ENCODE measurements at regions not wholly inside any gene's neighbourhood (a gene's known extent, or its start where the extent isn't known, plus 50 kb on each side); places are given as distances from the start of the nearest gene placed in this dataset.

DNA sequence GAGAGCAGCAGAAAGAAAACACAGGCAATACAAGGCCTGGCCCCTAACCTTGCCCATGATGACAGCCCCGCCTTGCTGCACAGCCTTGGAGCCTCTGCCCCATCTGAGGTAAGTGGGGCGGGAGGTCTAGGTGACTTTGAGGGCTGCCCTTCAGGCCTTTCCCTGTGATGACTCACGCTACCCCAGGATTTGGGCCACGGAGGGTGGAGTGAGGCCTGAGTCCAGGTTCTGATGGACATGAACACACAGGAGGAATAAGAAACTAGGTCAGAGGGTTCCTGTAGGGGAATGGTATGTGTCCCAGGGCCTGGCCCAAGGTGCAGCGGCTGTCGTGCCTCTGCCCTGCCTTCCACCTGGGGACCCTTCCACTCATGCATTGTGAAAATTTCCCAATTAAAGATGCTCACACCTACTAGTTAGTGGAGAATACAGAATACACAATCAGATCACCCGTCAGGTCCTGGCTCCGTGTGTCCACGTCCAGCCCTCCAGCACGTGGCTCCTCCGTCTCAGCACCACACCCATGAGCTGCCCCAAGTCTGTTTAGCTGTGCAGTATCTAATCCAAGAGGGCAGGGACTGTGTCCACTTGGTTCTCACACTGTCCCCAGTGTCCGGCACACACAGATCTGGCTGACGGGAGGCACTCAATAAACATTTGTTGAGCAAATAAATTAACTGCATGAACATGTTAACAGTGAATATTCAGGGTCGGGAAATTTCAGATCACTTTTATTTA lies 111.0 kb downstream of the CHST1 start:
- DNase-seq (ENCODE audit: low read depth), result no peak

DNA sequence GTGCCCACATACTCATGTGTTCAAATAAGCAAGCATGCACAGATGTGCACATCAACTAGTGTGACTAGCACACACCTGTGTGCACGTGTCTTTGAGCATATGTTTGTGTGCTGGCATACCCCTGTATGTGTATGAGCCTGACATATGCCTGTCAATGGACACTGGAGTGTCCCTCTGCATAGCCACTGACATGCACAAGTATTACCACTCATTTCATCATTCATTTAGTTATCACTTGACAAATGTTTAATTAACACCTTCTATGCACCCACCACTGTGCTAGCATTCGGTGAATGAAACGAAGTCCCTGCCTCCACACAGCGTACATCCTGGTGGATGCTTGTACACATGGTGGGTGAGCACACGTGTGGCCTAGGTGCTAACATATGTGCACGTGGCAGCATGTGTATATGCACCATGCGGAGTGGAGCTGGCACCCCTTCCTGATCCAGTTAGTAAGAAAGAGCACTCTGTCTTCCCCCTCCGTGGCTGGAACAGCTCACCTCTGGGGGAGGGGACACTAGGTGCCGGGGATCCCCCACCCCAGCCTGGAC lies 112.0 kb downstream of the CHST1 start:
- no peak for DNase-seq (ENCODE audit: low read depth)

GRCh38 chr11:45551191-45551713 lies 114.2 kb downstream of the CHST1 start:
- no peak for DNase-seq (ENCODE audit: low read depth)

DNA sequence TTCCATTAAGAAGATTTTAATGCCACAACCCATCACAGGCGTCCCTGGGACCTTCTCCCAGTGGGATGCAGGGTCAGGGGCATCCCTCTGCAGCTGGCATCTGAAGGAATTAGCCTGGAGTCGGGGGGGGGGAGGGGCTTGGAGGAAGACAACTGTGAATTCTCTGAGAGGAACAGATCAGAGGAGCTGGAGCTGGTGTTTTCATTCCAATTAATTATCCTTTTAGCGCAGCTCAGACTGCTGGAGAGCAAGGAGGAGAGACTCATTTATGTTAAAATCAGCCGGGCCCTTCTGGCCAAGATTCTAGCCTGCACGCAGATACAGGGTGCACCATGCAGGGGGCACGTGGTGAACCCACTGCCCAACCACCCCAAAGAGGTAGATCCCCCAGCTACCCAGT lies 116.2 kb downstream of the CHST1 start:
- no peak for DNase-seq (ENCODE audit: low read depth)

DNA sequence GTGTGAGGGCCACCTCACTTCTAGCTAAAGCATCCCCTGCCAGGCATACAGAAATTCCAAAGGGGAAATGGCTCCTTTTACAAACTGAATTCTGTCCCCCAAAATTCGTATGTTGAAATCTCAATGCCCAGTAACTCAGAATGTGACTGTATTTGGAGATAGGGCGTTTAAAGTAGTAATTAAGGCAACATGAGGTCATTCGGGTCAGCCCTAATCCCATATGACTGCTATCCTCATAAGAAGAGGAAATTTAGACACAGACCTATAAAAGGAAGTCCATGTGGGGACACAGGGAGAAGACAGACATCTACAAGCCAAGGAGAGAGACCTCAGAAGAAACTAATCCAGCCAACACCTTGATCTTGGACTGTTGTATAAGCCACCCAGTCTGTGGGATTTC lies 119.1 kb downstream of the CHST1 start:
- DNase-seq (ENCODE audit: low read depth), result no peak

GRCh38 chr11:45544826-45545225 lies 120.6 kb downstream of the CHST1 start:
- DNase-seq (ENCODE audit: low read depth), result no peak

DNA sequence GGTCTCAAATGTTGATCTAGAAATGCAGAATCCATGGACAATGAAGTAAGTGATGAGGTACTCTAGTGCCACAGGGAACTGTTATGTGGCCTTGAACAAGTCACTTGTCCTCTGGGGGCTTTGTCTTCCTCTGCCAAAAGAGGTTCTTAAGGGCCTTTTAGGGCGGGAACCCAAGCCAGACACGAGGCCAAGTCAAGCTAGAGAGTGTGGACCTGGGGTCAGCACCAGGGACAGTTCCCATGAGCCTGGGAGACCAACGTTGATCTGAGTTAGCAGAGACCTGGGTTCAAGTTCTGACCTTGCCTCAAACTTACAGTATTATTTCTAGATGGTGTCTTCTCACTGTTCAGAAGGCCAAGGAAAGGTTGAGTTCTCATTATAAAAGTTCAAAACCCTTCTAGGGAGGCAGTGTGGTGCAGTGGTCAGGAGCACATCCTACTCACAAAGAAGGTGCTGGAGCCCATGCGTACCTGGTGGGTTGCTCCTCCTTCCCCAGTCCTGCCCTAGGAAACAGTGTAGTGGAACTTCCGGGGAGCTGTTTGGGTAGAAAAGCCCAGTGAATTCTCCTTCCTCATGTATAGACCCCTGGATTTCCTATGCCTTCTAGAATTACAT lies 121.5 kb downstream of the CHST1 start:
- peak; percentile 19 for DNase-seq (ENCODE audit: low read depth)

GRCh38 chr11:45543081-45543480 lies 122.3 kb downstream of the CHST1 start:
- no peak for DNase-seq (ENCODE audit: low read depth)

DNA sequence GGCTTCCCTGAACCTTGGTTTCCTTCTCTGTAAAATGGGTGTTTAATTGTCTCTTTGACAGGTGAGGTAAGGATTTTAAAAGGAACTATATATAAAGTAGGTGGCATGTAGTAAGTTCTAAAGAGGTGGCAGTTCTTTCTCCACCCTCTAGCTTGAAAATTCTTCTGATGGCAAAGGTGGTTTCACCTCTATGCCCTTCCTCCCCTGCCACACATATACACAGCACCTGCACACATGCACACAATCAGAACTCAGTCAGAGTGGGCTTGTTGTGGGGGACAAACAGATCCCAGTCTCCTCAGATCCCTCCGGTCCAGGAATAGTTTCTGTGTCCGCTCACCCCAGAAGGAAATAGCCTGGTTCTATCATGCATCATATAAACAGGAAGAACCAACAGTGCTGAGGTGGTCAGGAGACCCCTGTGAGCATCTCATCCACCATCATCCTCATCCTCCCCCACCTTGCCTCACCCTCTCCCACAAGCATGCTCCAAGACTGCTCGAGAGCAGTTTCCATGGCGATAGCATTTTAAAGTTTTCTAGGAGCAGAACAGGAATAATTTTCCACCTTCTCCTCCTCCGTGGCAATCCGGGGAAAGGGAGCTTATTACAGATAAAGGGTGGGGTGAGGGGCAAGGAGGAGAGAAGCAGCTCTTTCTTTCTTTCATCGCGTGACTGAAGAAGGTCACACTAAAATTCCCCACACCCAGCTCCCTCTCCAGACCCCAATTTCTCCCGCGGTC lies 123.6 kb downstream of the CHST1 start:
- DNase-seq (ENCODE audit: low read depth), result no peak

GRCh38 chr11:45538939-45539338 lies 126.5 kb downstream of the CHST1 start:
- DNase-seq (ENCODE audit: low read depth), result peak; percentile 4

DNA sequence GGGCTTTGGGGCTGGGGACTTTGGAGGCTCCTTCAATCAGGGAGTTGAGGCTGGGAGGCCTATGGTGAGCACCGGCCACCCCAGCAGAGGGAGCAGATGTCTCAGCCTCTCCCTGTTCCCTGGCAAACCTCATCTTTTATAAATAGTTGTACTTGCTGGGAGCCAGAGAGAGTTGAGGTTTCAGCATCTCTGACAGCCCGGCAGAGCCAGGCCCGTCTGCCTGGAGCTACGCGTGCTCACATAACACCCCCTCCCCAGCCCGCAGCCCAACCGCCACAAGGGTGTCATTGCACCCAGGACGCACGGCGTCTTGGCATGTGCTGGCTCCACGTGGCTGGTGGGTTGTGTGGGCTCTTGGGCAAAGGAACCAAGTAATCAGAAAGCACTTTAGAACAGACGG lies 127.1 kb downstream of the CHST1 start:
- no peak for DNase-seq (ENCODE audit: low read depth)

- peak; percentile 2 for DNase-seq (ENCODE audit: low read depth)
Measured at GRCh38 chr11:45537614-45538013, 127.8 kb downstream of the CHST1 start.

DNA sequence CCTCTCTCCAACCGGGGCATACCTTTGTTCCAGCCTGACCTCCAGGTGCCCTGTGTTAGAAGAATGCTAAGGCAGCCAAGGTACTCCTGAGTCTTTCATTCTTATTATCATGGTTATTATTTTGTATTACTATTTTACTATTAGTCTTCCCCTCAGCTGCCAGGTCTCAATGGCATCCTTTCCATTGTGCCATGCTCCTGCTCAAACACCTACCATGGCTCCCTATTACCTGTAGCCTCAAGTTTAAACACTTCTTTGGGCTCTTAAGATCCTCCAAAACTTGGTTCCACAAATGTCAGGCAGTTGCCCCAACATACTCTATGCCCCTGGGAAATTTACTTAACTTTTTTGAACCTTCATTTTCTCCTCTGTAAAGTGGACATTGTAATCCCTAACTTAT lies 130.4 kb downstream of the CHST1 start:
- DNase-seq (ENCODE audit: low read depth), result no peak

DNA sequence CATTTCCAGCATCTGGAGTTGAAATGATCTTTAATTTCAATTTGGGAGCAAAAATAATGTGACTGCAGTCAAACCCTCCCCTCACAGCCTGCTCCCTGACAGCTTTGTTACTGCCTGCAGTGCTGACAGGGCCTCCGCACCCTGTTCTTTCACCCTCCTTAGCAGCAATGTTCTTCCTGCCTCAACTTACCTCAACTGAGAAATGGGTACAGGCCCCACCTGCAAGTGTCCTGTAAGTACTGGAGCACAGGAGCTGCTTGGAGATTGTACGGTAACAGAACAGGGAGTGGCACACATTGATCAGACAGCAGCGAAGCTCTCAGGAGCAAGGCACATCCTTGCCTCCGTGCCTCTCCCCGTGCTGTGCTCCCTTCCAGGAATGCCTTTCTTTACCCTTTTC lies 131.3 kb downstream of the CHST1 start:
- no peak for DNase-seq (ENCODE audit: low read depth)

GRCh38 chr11:45532546-45532945 lies 132.9 kb downstream of the CHST1 start:
- no peak for DNase-seq (ENCODE audit: low read depth)

DNA sequence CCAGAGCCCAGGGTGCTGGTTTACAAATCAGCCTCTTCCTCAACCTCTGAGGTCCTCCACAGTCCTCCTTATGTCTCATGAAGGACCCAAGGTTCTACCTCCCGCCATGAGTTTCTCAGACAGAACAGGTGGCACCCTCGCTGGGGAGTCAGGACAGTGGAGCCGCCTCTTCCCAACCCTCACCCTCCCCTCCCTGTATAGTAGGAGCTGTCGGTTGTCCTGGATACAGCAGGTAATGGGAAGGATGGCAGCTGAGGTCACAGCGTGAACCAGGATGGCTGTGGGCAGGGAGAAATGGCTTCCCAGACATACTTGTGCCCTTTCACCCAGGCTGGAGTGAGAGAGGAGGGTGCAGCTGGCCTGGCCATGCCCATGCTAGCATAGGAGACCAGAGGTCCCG lies 134.6 kb downstream of the CHST1 start:
- no peak for DNase-seq (ENCODE audit: low read depth)

DNA sequence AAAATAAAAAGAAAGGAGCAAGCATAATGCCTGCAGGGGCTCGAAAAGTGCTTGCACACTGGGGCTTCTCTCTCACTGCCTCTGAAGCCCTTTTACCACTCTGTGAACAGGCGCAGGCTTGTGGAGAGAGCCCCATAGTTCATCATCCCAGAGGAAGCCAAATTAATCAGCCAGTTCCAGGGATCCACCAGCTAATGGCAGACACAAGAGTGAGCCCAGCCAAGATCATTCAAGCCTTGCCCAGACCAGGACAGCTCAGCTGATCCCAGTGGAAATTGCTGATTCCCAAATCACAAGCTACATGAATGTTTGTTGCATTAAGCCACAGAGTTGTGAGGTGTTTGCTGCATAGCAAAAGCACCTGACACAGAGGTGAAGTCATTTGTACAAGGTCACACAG lies 135.3 kb downstream of the CHST1 start:
- DNase-seq (ENCODE audit: low read depth), result no peak

GRCh38 chr11:45528435-45528834 lies 137.0 kb downstream of the CHST1 start:
- no peak for DNase-seq (ENCODE audit: low read depth)

DNA sequence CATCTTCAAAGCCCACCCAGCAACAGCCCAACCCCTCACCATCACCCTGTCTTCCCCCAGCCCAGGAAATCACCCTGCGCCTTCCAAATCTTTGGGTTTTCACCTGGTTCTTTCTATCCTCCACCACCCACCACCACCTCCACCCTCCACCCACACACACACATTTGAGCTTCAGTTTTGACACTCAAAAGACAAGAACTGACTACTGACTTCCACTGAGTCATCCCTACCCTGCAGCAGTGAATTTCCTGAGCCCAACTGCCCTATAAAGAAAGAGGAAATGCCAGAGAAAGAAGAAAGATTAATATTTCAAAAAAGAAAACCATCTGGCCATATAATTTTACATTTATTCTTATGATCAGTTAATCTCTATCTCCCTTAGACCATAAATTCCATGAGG lies 137.5 kb downstream of the CHST1 start:
- no peak for DNase-seq (ENCODE audit: low read depth)

GRCh38 chr11:45525393-45525792 lies 140.0 kb downstream of the CHST1 start:
- no peak for DNase-seq (ENCODE audit: low read depth)

GRCh38 chr11:45523760-45524159 lies 141.7 kb downstream of the CHST1 start:
- no peak for DNase-seq (ENCODE audit: low read depth)

DNA sequence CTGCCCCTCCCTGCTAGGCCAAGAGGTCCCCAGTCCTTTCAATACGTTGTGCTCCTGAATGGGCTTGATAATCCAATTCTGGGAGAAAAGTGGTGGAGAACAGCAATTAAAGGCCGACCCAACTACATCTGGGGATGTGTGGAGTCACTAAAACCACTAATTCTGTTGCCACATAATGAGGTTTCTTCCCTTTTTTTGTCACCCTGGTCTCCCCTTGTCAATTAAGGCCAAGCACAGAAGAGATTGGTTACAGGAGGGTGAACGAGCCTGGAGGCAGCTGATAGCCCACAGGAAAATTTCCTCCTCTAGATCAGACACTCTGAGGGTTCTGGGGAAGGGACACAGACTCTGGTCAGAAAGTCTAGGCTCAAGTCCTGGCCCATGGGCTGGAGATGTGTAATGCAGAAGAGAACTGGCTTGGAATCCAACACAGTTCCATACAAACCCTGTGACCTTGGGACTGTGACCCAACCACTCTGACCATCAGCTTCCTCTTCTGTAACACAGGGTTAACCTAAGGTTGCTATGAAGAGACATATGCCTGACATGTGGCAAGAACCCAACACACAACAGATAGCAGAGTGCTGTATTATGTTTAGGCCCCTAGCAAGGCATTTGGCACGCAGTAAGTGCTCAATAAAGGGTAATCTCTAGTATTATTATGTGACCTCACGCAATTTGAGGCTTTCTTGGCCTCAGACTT lies 146.4 kb downstream of the CHST1 start:
- no peak for DNase-seq (ENCODE audit: low read depth)
